Astrocyte (in vitro differentiated cells and primary cell): ENCODE measurements at regions not wholly inside any gene's neighbourhood (a gene's known extent, or its start where the extent isn't known, plus 50 kb on each side); places are given as distances from the start of the nearest gene placed in this dataset.

Source experiments
- EZH2 ChIP-seq: IDR thresholded peaks from 2 replicates; pipeline ENCODE4 v1.6.1; 2012; ENCODE audit warnings: mild to moderate bottlenecking, low read length, inconsistent platforms; ENCODE audit not compliant: insufficient read depth
- TF ChIP-seq, protein P1 (sequence below): IDR thresholded peaks from 2 replicates; pipeline ENCODE4 v1.5.1; 2011; ENCODE audit warnings: low read depth, mild to moderate bottlenecking, inconsistent platforms, low read length, moderate library complexity; ENCODE audit not compliant: insufficient read depth

DNA sequence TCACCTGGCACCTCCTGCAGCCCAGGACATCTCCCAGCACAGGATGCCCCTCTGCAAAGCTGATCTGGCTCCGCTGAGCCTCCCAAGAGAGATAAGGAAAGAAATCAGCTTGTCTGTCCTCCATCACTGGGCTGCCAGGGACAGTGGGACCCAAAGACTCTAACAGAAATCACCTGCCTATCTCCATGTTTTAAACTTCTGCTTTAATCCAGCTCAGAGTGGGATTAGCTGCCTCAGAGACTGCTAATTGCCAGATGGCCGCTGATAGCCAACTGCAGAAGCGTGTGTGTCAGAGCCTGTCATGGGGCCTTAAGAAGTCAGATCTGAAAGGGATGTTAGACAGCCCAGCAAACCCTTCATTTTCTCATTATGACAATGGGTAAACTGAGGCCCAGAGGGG lies 389.4 kb upstream of the KLHL29 start:
- TF ChIP-seq, protein P1, sequence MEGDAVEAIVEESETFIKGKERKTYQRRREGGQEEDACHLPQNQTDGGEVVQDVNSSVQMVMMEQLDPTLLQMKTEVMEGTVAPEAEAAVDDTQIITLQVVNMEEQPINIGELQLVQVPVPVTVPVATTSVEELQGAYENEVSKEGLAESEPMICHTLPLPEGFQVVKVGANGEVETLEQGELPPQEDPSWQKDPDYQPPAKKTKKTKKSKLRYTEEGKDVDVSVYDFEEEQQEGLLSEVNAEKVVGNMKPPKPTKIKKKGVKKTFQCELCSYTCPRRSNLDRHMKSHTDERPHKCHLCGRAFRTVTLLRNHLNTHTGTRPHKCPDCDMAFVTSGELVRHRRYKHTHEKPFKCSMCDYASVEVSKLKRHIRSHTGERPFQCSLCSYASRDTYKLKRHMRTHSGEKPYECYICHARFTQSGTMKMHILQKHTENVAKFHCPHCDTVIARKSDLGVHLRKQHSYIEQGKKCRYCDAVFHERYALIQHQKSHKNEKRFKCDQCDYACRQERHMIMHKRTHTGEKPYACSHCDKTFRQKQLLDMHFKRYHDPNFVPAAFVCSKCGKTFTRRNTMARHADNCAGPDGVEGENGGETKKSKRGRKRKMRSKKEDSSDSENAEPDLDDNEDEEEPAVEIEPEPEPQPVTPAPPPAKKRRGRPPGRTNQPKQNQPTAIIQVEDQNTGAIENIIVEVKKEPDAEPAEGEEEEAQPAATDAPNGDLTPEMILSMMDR, result no peak
- TF ChIP-seq EZH2, result no peak
